Ovary (tissue), 3 donors: ENCODE measurements at regions not wholly inside any gene's neighbourhood (a gene's known extent, or its start where the extent isn't known, plus 50 kb on each side); places are given as distances from the start of the nearest gene placed in this dataset.

Experiments used
- EP300 ChIP-seq: sonication (generic); formaldehyde crosslinking; IDR thresholded peaks from one replicate; pipeline ENCODE4 v1.6.1; 2017; ENCODE audit warnings: antibody characterized with exemption
- POLR2A ChIP-seq: fragments of 450-650 bp; IDR thresholded peaks from one replicate; pipeline ENCODE4 v1.6.1; 2017; ENCODE audit warnings: antibody characterized with exemption, mild to moderate bottlenecking, moderate library complexity
- TF ChIP-seq, protein P1 (sequence below), 3 donors: fragments of 450-650 bp in 2 of 3; fragments of 200-600 bp in 1 of 3; IDR thresholded peaks; one replicate each; pipeline versions ENCODE4 v1.5.1 to v1.8.0; 2016 to 2022; ENCODE audit warnings: antibody characterized with exemption in 3 of 3, mild to moderate bottlenecking in 1 of 3
- donor health status: DM: no; HTN: no; CAD: no.

DNA sequence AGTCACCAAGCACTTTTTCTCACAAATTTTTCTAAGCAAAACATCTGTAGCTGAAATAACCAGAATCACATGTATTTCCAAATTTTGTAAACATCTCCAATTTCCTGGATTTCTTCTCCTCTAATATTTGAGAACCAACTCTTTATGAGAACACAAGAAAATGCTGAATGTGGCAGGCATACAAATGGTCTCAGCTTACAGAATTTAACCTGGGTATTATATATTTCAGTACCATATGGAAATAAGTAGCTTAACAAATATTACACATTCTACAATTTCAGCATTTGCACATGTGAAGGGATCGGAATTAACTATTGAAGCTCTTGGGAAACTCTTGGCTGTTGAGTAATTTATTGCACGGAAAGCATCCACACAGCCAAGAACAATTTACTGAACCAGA is 92.5 kb downstream of the TBXT start:
- TF ChIP-seq, protein P1, sequence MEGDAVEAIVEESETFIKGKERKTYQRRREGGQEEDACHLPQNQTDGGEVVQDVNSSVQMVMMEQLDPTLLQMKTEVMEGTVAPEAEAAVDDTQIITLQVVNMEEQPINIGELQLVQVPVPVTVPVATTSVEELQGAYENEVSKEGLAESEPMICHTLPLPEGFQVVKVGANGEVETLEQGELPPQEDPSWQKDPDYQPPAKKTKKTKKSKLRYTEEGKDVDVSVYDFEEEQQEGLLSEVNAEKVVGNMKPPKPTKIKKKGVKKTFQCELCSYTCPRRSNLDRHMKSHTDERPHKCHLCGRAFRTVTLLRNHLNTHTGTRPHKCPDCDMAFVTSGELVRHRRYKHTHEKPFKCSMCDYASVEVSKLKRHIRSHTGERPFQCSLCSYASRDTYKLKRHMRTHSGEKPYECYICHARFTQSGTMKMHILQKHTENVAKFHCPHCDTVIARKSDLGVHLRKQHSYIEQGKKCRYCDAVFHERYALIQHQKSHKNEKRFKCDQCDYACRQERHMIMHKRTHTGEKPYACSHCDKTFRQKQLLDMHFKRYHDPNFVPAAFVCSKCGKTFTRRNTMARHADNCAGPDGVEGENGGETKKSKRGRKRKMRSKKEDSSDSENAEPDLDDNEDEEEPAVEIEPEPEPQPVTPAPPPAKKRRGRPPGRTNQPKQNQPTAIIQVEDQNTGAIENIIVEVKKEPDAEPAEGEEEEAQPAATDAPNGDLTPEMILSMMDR (IDR thresholded peaks at IDR 0.05) = no peak
- TF ChIP-seq POLR2A (no peak), EP300 (no peak)
